ENCODE measurements at regions not wholly inside any gene's neighbourhood (a gene's known extent, or its start where the extent isn't known, plus 50 kb on each side); places are given as distances from the start of the nearest gene placed in this dataset.

- TF ChIP-seq ERG (CRISPR knock-in tag; IDR thresholded peaks at IDR 0.05), result no peak
These were observed 319.7 kb downstream of the EPM2A start (continued) for GRCh38 chr6:145415616-145416015.

- ChIA-PET CTCF (no interaction called here), POLR2A (no interaction called here)
- TF ChIP-seq ZNF232 (CRISPR knock-in tag; IDR thresholded peaks at IDR 0.05) (no peak), ZNF425 (CRISPR knock-in tag; conservative IDR thresholded peaks at IDR 0.05) (no peak), AFF4 (CRISPR knock-in tag; IDR thresholded peaks at IDR 0.05; ENCODE audit: borderline replicate concordance) (no peak)
- ATAC-seq, result no peak
- H3K27me3 Mint-ChIP-seq (ENCODE audit: low read depth), result no peaks in the 10 kb centered on the region; the same call in 1 of the 2 replicates
- no peak overlapping the region for H3K27ac Mint-ChIP-seq
- H3K4me1 Mint-ChIP-seq, result no peaks in the 10 kb centered on the region
- DNase-seq (ENCODE audit: low spot score), result no peak
- H3K9me3 Mint-ChIP-seq, result no peaks in the 10 kb centered on the region
- H3K36me3 Mint-ChIP-seq, result no peaks in the 10 kb centered on the region
- no peak overlapping the region for H3K4me3 Mint-ChIP-seq
These were observed 314.7 kb downstream of the EPM2A start for GRCh38 chr6:145420599-145420998.

- no peaks in the 10 kb centered on the region for H3K36me3 Mint-ChIP-seq
- TF ChIP-seq ZNF532 (CRISPR knock-in tag; IDR thresholded peaks at IDR 0.05; ENCODE audit: borderline replicate concordance) (no peak), SMAD3 (CRISPR knock-in tag; IDR thresholded peaks at IDR 0.05; ENCODE audit: borderline replicate concordance) (no peak)
- CTCF ChIA-PET, result no interaction called here
- no peak overlapping the region for H3K4me3 Mint-ChIP-seq
- ATAC-seq (no peak), DNase-seq (ENCODE audit: low spot score) (no peak)
- no peaks in the 10 kb centered on the region for H3K9me3 Mint-ChIP-seq
- H3K4me1 Mint-ChIP-seq, result peaks cover 7% of the 10 kb centered on the region; the same call in 1 of the 2 replicates
- POLR2A ChIA-PET, result no interaction called here
- no peak overlapping the region for H3K27ac Mint-ChIP-seq
- no peaks in the 10 kb centered on the region for H3K27me3 Mint-ChIP-seq (ENCODE audit: low read depth)
These were observed 311.4 kb downstream of the EPM2A start for GRCh38 chr6:145423936-145424335.

GRCh38 chr6:145427232-145427631 is 308.1 kb downstream of the EPM2A start:
- TF ChIP-seq PRRX2 (CRISPR knock-in tag; IDR thresholded peaks at IDR 0.05) (no peak), FOXP4 (CRISPR knock-in tag; IDR thresholded peaks at IDR 0.05) (no peak), NR1H2 (CRISPR knock-in tag; IDR thresholded peaks at IDR 0.05) (no peak), CTCF (IDR thresholded peaks at IDR 0.05) (no peak)
- no peaks in the 10 kb centered on the region for H3K9me3 Mint-ChIP-seq
- ATAC-seq (peak; percentile 73), DNase-seq (ENCODE audit: low spot score) (no peak)
- H3K4me3 Mint-ChIP-seq, result no peak overlapping the region
- POLR2A ChIA-PET, result no interaction called here
- H3K4me1 Mint-ChIP-seq, result peaks cover 7% of the 10 kb centered on the region; the same call in 1 of the 2 replicates
- H3K36me3 Mint-ChIP-seq, result no peaks in the 10 kb centered on the region
- no peaks in the 10 kb centered on the region for H3K27me3 Mint-ChIP-seq (ENCODE audit: low read depth)
- CTCF ChIA-PET, result no interaction called here
- H3K27ac Mint-ChIP-seq, result peak overlapping the region; percentile 53; the same call in 1 of the 2 replicates

Data from WTC11 (cell line).